ENCODE measurements at regions not wholly inside any gene's neighbourhood (a gene's known extent, or its start where the extent isn't known, plus 50 kb on each side); places are given as distances from the start of the nearest gene placed in this dataset.

DNA sequence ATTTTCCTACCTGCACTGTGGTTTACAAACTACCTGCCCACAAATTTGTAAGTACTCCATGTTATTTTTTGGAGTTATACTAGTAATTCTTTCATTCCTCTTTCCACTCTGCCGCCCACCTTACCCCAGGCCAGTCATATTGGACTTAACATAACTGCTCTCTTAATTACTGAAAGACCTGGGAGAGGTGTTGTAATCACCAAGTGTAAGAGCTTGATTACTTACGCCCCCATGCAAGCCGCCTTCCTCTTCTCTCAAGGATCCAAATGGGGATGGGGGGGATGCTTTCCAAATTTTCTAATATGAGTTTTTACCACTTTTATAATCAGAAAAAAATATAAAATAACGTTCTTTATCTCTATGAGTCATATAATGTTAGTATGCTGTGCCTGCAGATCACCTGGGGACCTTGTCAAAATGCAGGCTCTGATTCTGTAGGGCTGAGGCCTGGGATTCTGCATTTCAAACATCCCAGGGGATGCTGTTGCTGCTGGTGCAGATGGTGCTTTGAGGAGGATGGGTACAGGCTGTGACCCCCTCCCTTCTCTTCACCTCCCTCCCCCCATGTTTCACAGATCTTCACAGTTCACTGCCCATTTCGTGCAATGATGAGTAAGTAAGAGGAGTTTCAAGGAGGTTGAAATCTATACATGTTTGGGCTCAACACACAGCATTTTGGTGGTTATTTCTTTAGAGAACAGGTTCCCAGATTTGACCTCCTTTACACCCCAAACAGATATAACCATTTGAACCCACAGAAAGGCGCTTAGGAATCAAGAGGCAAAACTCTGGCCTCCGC lies 87.3 kb downstream of the SEC61B start:
- Mint-ChIP-seq H3K27me3 (no peaks in the 10 kb centered on the region), H3K27ac (no peak overlapping the region), H3K4me3 (no peak overlapping the region), H3K9me3 (no peaks in the 10 kb centered on the region), H3K36me3 (no peaks in the 10 kb centered on the region), H3K4me1 (no peaks in the 10 kb centered on the region)

- Mint-ChIP-seq H3K4me3 (no peak overlapping the region), H3K27ac (no peak overlapping the region), H3K27me3 (peaks cover 4% of the 10 kb centered on the region), H3K36me3 (no peaks in the 10 kb centered on the region), H3K9me3 (no peaks in the 10 kb centered on the region), H3K4me1 (no peaks in the 10 kb centered on the region)
These were observed 90.7 kb downstream of the SEC61B start for GRCh38 chr9:99312736-99313135.

DNA sequence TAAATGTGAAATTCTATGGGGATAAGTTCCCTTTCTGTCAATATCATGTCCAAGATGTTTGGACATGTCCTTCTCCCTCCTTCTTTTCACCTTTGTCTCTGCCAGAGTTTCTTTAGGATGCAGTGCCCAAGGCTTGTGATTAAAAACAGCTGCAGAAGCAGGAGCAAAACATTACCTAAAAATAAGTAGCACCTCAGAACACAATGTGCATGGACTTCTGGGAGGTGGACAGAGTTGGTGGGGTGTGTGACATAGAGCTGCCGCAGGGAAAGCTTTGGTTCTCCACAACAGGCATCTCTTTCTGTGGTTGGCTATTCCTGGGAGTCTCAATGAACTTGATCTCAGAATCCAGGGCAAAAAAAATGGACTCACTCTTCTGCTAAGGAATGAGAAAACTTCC lies 97.0 kb downstream of the SEC61B start:
- no peaks in the 10 kb centered on the region for H3K4me1 Mint-ChIP-seq
- no peaks in the 10 kb centered on the region for H3K9me3 Mint-ChIP-seq
- H3K27me3 Mint-ChIP-seq = peaks cover 13% of the 10 kb centered on the region
- no peak overlapping the region for H3K27ac Mint-ChIP-seq
- no peak overlapping the region for H3K4me3 Mint-ChIP-seq
- no peaks in the 10 kb centered on the region for H3K36me3 Mint-ChIP-seq

- Mint-ChIP-seq H3K36me3 (no peaks in the 10 kb centered on the region), H3K4me1 (no peaks in the 10 kb centered on the region), H3K27ac (no peak overlapping the region), H3K27me3 (peaks cover 18% of the 10 kb centered on the region), H3K4me3 (no peak overlapping the region), H3K9me3 (no peaks in the 10 kb centered on the region)
These were observed 100.2 kb downstream of the SEC61B start for GRCh38 chr9:99322299-99322698.

- H3K36me3 Mint-ChIP-seq = no peaks in the 10 kb centered on the region
- H3K9me3 Mint-ChIP-seq = no peaks in the 10 kb centered on the region
- no peak overlapping the region for H3K27ac Mint-ChIP-seq
These were observed 104.2 kb downstream of the SEC61B start for GRCh38 chr9:99326112-99326916.

DNA sequence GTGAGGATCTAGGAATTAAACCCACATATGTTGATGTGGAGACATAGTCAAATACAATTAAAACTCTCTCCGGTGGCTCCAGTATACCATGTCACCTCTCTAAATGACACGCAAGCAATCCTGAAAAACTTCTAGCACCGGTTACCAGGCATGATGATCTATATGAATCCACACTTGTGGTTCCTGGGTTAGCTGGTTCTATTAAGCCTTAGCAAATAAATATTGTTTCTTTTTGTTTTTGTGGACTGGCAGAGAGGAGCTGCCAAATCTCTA lies 104.8 kb downstream of the SEC61B start:
- Mint-ChIP-seq H3K4me3 (no peak overlapping the region), H3K9me3 (no peaks in the 10 kb centered on the region), H3K27ac (no peak overlapping the region), H3K27me3 (peaks cover 12% of the 10 kb centered on the region), H3K36me3 (no peaks in the 10 kb centered on the region), H3K4me1 (no peaks in the 10 kb centered on the region)

More at GRCh38 chr9:99326112-99326916, 104.2 kb downstream of the SEC61B start:
- Mint-ChIP-seq H3K27me3 (peaks cover 15% of the 10 kb centered on the region), H3K4me1 (no peaks in the 10 kb centered on the region), H3K4me3 (no peak overlapping the region)

- no peak overlapping the region for H3K27ac Mint-ChIP-seq
- no peaks in the 10 kb centered on the region for H3K36me3 Mint-ChIP-seq
- H3K4me1 Mint-ChIP-seq = no peaks in the 10 kb centered on the region
- no peak overlapping the region for H3K4me3 Mint-ChIP-seq
- H3K9me3 Mint-ChIP-seq = no peaks in the 10 kb centered on the region
- H3K27me3 Mint-ChIP-seq = peaks cover 12% of the 10 kb centered on the region
These were observed 105.6 kb downstream of the SEC61B start for GRCh38 chr9:99327667-99328066.

- Mint-ChIP-seq H3K4me3 (no peak overlapping the region), H3K36me3 (no peaks in the 10 kb centered on the region), H3K27me3 (peaks cover 3% of the 10 kb centered on the region), H3K9me3 (no peaks in the 10 kb centered on the region), H3K27ac (no peak overlapping the region), H3K4me1 (no peaks in the 10 kb centered on the region)
These were observed 113.2 kb downstream of the SEC61B start for GRCh38 chr9:99335280-99335679.

DNA sequence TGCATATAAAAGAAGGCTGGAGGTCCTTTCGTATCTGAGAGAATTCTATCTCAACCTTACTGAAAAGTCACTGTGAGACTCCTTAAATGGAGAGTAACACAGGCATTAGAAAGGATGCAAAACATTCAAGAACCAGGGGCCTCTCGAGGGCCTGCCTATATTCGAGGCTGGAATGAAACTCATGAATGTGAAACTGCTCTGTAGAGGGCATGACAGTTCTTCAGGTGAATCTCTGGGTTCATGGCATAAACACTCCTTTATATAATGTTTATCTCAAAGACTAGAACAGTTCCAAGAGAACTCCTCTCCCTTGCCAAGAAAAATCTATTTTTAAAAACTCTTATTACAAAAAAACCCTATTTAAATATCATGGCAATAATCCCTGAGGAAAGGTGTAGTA lies 113.9 kb downstream of the SEC61B start:
- no peaks in the 10 kb centered on the region for H3K9me3 Mint-ChIP-seq
- no peak overlapping the region for H3K27ac Mint-ChIP-seq
- no peaks in the 10 kb centered on the region for H3K4me1 Mint-ChIP-seq
- H3K36me3 Mint-ChIP-seq = no peaks in the 10 kb centered on the region
- no peak overlapping the region for H3K4me3 Mint-ChIP-seq
- H3K27me3 Mint-ChIP-seq = peaks cover 3% of the 10 kb centered on the region

- Mint-ChIP-seq H3K9me3 (no peaks in the 10 kb centered on the region), H3K27ac (no peak overlapping the region), H3K4me3 (no peak overlapping the region), H3K4me1 (no peaks in the 10 kb centered on the region), H3K36me3 (no peaks in the 10 kb centered on the region), H3K27me3 (peaks cover 7% of the 10 kb centered on the region)
These were observed 114.4 kb downstream of the SEC61B start for GRCh38 chr9:99336531-99336930.

DNA sequence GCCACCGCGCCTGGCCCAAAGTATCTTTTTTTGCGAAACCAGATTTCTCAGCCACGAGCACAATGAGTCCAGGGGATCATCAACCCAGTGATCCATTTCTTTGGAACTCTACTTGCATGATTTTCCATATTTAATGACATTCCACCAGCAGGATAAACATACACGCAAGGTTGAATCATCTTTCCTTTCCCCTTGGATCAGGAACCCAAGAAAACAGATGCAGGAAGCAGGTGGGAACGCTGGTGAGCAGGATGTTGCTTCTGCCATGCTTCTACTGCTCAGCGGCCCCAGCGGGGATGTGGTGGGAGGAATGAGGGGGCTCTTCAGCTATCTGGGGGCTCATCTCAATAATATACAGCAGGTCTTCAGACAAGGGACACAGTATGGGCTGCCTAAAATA lies 118.2 kb downstream of the SEC61B start:
- H3K27me3 Mint-ChIP-seq = peaks cover 11% of the 10 kb centered on the region
- H3K27ac Mint-ChIP-seq = no peak overlapping the region
- no peaks in the 10 kb centered on the region for H3K4me1 Mint-ChIP-seq
- no peak overlapping the region for H3K4me3 Mint-ChIP-seq
- H3K9me3 Mint-ChIP-seq = no peaks in the 10 kb centered on the region
- H3K36me3 Mint-ChIP-seq = no peaks in the 10 kb centered on the region

DNA sequence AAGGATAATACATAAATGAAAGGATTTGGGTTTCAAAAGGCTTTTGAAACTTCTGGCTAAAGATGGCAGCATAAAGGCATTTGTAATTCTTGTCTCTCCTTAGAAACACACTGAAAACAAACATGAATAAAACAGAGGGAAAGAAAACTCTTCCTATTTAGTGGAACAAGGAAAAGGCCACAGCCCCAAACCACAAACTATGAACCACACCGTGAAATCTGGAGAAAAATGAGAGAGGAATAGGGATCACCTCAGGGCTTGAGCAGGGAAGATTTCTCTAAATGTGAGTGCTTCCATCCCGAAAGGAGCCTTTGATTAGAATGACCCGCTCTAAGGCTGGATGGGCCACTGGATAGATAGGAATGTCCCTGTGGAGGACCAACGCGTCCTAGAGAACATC lies 119.6 kb downstream of the SEC61B start:
- Mint-ChIP-seq H3K27me3 (peaks cover 11% of the 10 kb centered on the region), H3K36me3 (no peaks in the 10 kb centered on the region), H3K4me1 (no peaks in the 10 kb centered on the region), H3K9me3 (no peaks in the 10 kb centered on the region), H3K4me3 (no peak overlapping the region), H3K27ac (no peak overlapping the region)

DNA sequence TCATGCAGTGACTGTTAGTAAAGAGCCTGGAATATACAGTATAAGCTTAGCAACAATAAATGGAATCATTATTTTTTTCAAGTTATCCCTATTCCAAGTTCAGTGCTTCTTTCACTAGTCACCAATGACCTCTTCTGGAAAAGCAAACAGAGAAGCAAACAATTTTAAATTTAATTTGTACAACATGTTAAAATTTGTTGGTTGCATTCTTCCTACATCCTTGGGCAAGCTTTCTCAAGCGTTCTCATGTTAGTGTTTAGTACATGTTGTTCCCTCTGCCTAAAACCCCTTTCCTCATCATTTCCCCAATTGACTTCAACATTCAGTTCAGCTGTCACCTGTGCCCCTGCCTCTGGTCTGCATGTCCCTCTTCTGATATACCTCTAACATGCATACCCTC lies 123.4 kb downstream of the SEC61B start:
- H3K4me1 Mint-ChIP-seq = no peaks in the 10 kb centered on the region

GRCh38 chr9:99345942-99346341 lies 123.9 kb downstream of the SEC61B start:
- Mint-ChIP-seq H3K4me1 (no peaks in the 10 kb centered on the region), H3K36me3 (no peaks in the 10 kb centered on the region), H3K27me3 (peaks cover 11% of the 10 kb centered on the region), H3K27ac (no peak overlapping the region), H3K9me3 (no peaks in the 10 kb centered on the region), H3K4me3 (no peak overlapping the region)

More for the DNA sequence above, 123.4 kb downstream of the SEC61B start:
- no peaks in the 10 kb centered on the region for H3K36me3 Mint-ChIP-seq
- peaks cover 11% of the 10 kb centered on the region for H3K27me3 Mint-ChIP-seq
- no peaks in the 10 kb centered on the region for H3K9me3 Mint-ChIP-seq
- no peak overlapping the region for H3K4me3 Mint-ChIP-seq
- H3K27ac Mint-ChIP-seq = no peak overlapping the region

DNA sequence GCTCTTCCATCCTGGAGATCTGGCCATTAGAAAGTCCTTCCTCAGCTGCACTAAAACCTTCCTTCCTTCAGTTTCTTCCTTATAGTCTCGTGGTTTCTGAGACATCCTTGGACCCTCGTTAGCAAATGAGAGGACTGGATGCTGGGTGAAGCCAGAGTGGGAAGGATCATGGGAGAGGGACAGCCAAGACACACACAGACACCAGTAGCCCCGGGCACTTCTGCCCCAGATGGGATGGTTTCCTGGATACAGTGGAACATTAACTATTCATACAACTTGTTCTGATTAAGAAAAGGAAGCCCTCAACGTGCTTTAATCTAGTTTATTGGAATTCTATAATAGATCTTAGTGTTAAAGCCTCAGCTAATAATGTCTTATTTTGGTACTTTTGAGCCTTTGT lies 125.5 kb downstream of the SEC61B start:
- no peaks in the 10 kb centered on the region for H3K4me1 Mint-ChIP-seq
- H3K27ac Mint-ChIP-seq = no peak overlapping the region
- H3K27me3 Mint-ChIP-seq = peaks cover 7% of the 10 kb centered on the region
- no peaks in the 10 kb centered on the region for H3K9me3 Mint-ChIP-seq
- no peaks in the 10 kb centered on the region for H3K36me3 Mint-ChIP-seq
- no peak overlapping the region for H3K4me3 Mint-ChIP-seq

DNA sequence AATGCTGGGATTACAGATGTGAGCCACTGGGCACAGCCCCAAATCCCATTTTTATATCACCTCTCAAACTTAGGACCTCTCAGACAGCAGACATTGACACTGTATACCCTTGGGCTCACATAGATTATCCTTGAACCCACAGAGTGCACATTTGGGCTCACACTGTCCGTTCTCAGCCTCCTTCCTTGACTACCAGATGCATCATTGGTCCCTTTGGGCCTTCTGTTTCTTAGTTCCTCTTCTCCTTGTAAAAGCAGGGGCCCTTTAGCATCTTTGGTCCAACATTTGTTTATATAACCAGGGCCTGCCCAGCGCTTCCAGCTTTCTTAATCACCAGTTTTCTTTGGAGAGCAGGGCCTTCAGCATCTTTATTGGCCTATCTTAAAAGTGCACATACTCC lies 126.2 kb downstream of the SEC61B start:
- Mint-ChIP-seq H3K9me3 (no peaks in the 10 kb centered on the region), H3K4me1 (no peaks in the 10 kb centered on the region), H3K27me3 (peaks cover 3% of the 10 kb centered on the region)

More for the DNA sequence above, 126.2 kb downstream of the SEC61B start:
- no peak overlapping the region for H3K4me3 Mint-ChIP-seq
- no peak overlapping the region for H3K27ac Mint-ChIP-seq
- no peaks in the 10 kb centered on the region for H3K36me3 Mint-ChIP-seq
